GM21423 (cell line): ENCODE measurements at regions not wholly inside any gene's neighbourhood (a gene's known extent, or its start where the extent isn't known, plus 50 kb on each side); places are given as distances from the start of the nearest gene placed in this dataset.

ENCODE experiments used
- ATAC-seq: cut with Tn5 transposase; IDR thresholded peaks from one replicate; pipeline ENCODE4 v1.9.1; 2021; ENCODE audit warnings: mild to moderate bottlenecking, moderate library complexity; ENCODE audit not compliant: unreplicated experiment

DNA sequence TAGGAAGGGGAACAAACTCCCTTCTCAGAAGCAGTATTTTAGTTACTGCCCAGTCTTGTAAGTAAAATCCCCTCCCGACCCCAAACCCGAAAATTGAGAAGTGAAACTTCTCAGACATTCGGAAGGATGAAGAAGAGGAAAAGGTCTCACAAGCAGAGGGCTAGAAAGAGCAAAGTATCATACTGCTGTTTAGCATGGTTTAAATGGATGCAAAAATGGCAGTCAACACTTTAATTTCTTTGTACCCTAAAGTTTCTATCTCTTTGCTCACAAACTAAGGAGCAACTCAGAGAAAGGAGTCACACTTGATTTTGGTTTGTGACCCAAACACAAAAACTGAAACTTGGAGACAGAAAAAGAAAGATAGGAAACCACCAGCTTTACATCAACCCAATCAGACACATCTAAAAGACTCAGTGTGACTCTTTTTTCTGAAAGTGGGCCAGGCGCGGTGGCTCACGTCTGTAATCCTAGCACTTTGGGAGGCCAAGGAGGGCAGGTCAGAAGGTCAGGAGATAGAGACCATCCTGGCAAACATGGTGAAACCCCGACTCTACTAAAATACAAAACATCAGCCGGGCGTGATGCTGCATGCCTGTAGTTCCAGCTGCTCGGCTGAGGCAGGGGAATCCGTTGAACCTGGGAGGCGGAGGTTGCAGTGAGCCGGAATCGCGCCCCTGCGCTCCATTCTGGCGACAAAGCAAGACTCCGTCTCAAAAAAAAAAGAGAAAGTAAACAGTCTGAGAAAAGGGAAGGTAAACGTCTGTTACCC, 63.2 kb upstream of the ATP11B start:
- peak; percentile 68 for ATAC-seq

DNA sequence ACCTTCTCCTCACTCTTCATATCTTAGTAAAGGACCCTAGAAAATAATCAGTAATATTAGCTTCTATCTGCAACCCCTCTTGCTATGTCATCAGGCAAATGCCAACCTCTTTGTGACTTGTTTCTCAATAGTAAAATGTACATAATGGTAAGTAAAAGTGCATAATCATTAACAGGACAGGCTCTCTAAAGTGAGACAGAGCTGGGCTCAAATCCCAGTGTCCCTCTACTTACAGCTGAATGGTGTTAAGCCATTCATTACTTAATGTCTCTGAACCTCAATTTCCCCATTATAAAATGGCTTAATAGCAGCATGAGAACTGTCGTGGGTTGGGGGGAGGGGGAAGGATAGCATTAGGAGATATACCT, 62.6 kb upstream of the ATP11B start:
- ATAC-seq = peak; percentile 22

DNA sequence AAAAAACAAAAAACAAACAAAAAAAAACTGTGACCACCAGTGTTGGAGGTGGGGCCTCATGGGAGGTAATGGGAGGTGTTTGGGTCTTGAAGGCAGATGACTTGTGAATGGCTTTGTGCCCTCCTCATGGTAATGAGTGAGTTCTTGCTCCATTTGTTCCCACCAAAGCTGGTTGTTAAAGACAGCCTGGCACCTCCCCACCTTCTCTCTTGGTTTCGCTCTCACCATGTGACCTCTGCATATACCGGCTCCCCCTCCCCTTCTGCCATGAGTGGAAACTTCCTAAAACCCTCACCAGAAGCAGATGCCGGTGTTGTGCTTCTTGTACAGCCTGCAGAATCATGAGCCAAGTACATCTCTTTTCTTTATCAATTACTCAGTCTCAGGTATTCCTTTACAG, 61.5 kb upstream of the ATP11B start:
- no peak for ATAC-seq

DNA sequence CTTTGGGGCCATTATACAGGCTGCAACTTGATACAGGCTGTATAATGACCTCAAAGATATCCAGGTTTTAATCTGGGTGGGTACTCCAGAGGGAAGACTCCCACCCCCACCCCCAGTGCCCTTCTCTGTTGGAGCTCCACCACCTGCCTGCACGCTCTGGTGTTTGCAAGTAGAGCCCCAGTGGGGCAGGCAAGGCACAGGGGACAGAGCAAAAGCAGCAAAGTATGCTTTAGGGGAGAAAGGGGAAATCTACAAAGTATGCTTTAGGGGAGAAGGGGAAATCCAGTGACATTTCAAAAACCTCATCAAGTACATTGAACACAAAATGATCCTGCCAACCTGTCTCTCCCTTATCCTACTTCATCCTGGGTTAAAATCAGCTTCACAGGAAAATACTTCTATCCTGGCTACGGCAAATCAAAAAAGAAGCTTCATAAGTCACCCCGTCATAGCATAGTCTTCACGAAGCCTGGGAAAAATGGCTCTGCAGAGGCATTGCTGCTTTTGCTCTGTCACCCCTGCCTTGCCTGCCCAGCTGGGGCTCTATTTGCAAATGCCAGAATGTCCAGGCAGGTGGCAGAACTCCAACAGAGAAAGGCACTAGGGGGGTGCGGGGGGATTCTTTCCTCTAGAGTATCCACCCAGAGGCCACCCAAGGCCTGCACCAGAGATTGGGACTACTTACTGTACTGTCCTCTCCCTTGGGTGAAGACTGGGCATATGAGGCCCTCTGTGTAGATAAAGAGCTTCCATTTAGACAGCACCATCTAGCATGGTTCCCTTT, 60.9 kb upstream of the ATP11B start:
- no peak for ATAC-seq

GRCh38 chr3:182735672-182736071, 57.6 kb upstream of the ATP11B start:
- no peak for ATAC-seq

GRCh38 chr3:182737825-182738224, 55.5 kb upstream of the ATP11B start:
- ATAC-seq = no peak

DNA sequence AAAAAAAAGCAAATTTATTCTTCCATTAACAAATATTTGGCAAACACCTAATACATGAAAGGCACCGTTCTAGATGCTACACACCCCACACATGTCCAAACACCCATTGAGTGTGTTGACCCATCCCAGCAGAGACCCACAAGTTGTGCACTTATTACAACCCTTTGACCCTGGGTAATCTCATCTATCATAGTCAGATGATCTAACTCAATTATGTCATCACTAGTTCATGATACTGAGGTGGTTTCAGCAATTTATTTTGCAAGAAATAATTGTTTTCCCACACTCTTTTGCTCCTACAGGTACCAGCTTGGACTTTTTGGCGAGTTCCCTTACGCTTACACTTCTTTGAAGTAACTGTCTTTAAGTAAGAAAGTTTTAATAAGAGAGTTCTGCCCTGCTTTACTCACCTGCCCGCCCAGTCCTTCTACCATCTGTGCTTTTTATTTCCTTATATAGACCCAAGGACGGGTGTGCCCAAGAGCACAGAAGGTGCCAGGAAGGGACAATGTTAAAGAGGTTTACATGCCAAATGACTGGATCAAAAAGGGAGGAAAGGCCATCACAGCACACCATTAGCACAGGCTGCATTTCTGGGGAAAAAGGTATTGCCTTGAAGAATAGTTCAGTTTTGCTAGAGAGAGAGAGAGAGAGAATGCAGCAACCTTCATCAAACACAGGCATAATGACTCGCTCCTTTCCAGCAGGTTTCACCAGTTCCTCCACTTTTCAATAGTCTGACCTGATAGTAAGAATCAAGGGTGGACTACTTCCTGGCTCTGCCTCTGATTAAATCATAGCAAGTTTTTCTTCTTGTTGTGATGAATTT, 54.5 kb upstream of the ATP11B start:
- ATAC-seq = no peak

GRCh38 chr3:182739619-182740018, 53.7 kb upstream of the ATP11B start:
- ATAC-seq = no peak

GRCh38 chr3:182740710-182741109, 52.6 kb upstream of the ATP11B start:
- no peak for ATAC-seq

DNA sequence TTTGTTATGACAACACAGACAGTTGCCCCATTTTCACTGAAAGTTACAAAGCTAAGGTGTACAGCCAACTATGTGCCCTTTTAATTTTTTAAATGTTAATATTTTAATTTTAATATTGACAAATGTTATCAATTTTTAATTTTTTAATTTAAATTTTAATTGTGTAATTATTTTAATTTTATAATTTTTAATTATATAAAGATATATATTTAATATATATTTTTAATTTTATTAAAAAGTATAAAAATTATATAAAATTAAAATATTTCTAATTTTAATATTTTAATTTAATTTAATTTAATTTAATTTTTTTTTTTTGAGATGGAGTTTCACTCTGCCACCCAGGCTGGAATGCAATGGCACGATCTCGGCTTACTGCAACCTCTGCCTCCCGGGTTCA, 52.1 kb upstream of the ATP11B start:
- no peak for ATAC-seq
